ENCODE measurements at regions not wholly inside any gene's neighbourhood (a gene's known extent, or its start where the extent isn't known, plus 50 kb on each side); places are given as distances from the start of the nearest gene placed in this dataset.

DNA sequence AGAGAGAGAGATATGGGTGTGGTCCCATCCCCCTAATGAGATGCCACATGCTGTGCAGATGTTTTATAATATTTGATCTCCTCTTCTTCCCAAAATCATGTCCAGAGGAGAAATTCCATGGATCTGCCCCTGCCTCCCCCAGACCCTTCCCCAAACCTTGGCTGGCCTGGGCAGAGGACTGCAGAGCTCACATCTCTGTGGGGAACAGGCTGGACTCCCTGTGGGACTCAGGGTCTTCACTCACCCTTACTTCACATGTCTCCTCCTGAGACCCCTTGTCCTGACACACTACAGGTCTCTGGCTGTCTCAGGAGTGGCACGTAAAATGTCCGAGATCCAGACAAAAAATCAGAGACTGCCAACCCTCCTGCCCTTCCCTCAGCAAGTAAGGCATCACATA, 76.0 kb upstream of the CAPRIN2 start:
- Histone ChIP-seq H2AFZ (ENCODE audit: low read length) (no peak overlapping the region), H3K9me2 (replicated peaks; ENCODE audit: low read depth, low read length) (no peaks in the 10 kb centered on the region), H3K79me2 (ENCODE audit: insufficient read depth, low read length) (no peaks in the 10 kb centered on the region), H3K36me3 (ENCODE audit: insufficient read depth, low read length) (no peaks in the 10 kb centered on the region), H3K27me3 (ENCODE audit: insufficient read depth, low read length, poor library complexity, severe bottlenecking) (no peaks in the 10 kb centered on the region), H3K9ac (ENCODE audit: low read depth, low read length, poor library complexity, severe bottlenecking) (no peak overlapping the region), H3F3A (ENCODE audit: low read depth) (no peaks in the 10 kb centered on the region), H3K9me3 (ENCODE audit: insufficient read depth, low read depth, low read length) (no peaks in the 10 kb centered on the region; the same call in 1 of the 2 replicates), H3K4me2 (ENCODE audit: low read depth, low read length, poor library complexity, severe bottlenecking) (no peak overlapping the region), H3K4me1 (ENCODE audit: insufficient read depth, low read length, poor library complexity, severe bottlenecking) (no peaks in the 10 kb centered on the region), H4K20me1 (ENCODE audit: insufficient read depth, low read length, poor library complexity, severe bottlenecking) (no peaks in the 10 kb centered on the region), H3K4me3 (ENCODE audit: low read length, poor library complexity, severe bottlenecking) (no peak overlapping the region)
- TF ChIP-seq, protein P1, sequence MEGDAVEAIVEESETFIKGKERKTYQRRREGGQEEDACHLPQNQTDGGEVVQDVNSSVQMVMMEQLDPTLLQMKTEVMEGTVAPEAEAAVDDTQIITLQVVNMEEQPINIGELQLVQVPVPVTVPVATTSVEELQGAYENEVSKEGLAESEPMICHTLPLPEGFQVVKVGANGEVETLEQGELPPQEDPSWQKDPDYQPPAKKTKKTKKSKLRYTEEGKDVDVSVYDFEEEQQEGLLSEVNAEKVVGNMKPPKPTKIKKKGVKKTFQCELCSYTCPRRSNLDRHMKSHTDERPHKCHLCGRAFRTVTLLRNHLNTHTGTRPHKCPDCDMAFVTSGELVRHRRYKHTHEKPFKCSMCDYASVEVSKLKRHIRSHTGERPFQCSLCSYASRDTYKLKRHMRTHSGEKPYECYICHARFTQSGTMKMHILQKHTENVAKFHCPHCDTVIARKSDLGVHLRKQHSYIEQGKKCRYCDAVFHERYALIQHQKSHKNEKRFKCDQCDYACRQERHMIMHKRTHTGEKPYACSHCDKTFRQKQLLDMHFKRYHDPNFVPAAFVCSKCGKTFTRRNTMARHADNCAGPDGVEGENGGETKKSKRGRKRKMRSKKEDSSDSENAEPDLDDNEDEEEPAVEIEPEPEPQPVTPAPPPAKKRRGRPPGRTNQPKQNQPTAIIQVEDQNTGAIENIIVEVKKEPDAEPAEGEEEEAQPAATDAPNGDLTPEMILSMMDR (conservative IDR thresholded peaks at IDR 0.05; ENCODE audit: low read length), result no peak
- no peak for TF ChIP-seq EZH2phosphoT487 (IDR thresholded peaks at IDR 0.05; ENCODE audit: borderline replicate concordance)

GRCh38 chr12:30829876-30830275, 75.1 kb upstream of the CAPRIN2 start:
- no peaks in the 10 kb centered on the region for H3K9me2 ChIP-seq (replicated peaks; ENCODE audit: low read depth, low read length)
- no peaks in the 10 kb centered on the region; the same call in 1 of the 2 replicates for H3K9me3 ChIP-seq (ENCODE audit: insufficient read depth, low read depth, low read length)
- no peaks in the 10 kb centered on the region for H3K4me1 ChIP-seq (ENCODE audit: insufficient read depth, low read length, poor library complexity, severe bottlenecking)
- no peak overlapping the region for H3K4me2 ChIP-seq (ENCODE audit: low read depth, low read length, poor library complexity, severe bottlenecking)
- H3K27me3 ChIP-seq (ENCODE audit: insufficient read depth, low read length, poor library complexity, severe bottlenecking), result no peaks in the 10 kb centered on the region
- H3K4me3 ChIP-seq (ENCODE audit: low read length, poor library complexity, severe bottlenecking), result no peak overlapping the region
- no peaks in the 10 kb centered on the region for H3K79me2 ChIP-seq (ENCODE audit: insufficient read depth, low read length)
- H3K36me3 ChIP-seq (ENCODE audit: insufficient read depth, low read length), result no peaks in the 10 kb centered on the region
- no peak overlapping the region for H3K9ac ChIP-seq (ENCODE audit: low read depth, low read length, poor library complexity, severe bottlenecking)
- no peaks in the 10 kb centered on the region for H4K20me1 ChIP-seq (ENCODE audit: insufficient read depth, low read length, poor library complexity, severe bottlenecking)
- TF ChIP-seq, protein P1 (conservative IDR thresholded peaks at IDR 0.05; ENCODE audit: low read length), result no peak
- no peaks in the 10 kb centered on the region for H3F3A ChIP-seq (ENCODE audit: low read depth)
- H2AFZ ChIP-seq (ENCODE audit: low read length), result no peak overlapping the region

DNA sequence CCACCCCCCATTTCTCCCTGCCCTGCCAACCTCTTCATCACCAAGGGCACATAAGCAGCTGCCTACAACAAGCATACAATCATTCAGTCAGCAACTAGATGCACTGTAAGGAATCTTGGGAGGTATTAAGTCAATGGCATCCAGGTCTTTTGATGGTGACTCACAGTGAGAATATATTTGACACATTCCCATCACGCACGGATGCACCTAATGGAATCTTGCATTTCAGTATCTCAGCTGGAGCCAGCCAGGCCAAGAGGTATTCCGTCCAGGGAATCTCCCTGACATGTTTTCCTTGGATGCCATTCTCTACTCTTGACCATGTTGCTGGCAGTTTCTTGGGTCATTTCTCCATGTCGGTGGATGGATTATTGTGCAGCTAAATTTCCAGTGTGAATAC, 73.9 kb upstream of the CAPRIN2 start:
- Histone ChIP-seq H4K20me1 (ENCODE audit: insufficient read depth, low read length, poor library complexity, severe bottlenecking) (no peaks in the 10 kb centered on the region), H3K36me3 (ENCODE audit: insufficient read depth, low read length) (no peaks in the 10 kb centered on the region), H3K4me3 (ENCODE audit: low read length, poor library complexity, severe bottlenecking) (no peak overlapping the region), H3K27me3 (ENCODE audit: insufficient read depth, low read length, poor library complexity, severe bottlenecking) (no peaks in the 10 kb centered on the region), H3K4me2 (ENCODE audit: low read depth, low read length, poor library complexity, severe bottlenecking) (no peak overlapping the region), H3K9ac (ENCODE audit: low read depth, low read length, poor library complexity, severe bottlenecking) (no peak overlapping the region), H3F3A (ENCODE audit: low read depth) (no peaks in the 10 kb centered on the region), H2AFZ (ENCODE audit: low read length) (no peak overlapping the region), H3K4me1 (ENCODE audit: insufficient read depth, low read length, poor library complexity, severe bottlenecking) (no peaks in the 10 kb centered on the region), H3K9me3 (ENCODE audit: insufficient read depth, low read depth, low read length) (no peaks in the 10 kb centered on the region; the same call in 1 of the 2 replicates), H3K79me2 (ENCODE audit: insufficient read depth, low read length) (no peaks in the 10 kb centered on the region), H3K9me2 (replicated peaks; ENCODE audit: low read depth, low read length) (no peaks in the 10 kb centered on the region)
- no peak for TF ChIP-seq EZH2phosphoT487 (IDR thresholded peaks at IDR 0.05; ENCODE audit: borderline replicate concordance)
- TF ChIP-seq, protein P1 (conservative IDR thresholded peaks at IDR 0.05; ENCODE audit: low read length), result no peak
